ENCODE measurements at regions not wholly inside any gene's neighbourhood (a gene's known extent, or its start where the extent isn't known, plus 50 kb on each side); places are given as distances from the start of the nearest gene placed in this dataset.

- TF ChIP-seq RAD21 (IDR thresholded peaks at IDR 0.05; ENCODE audit: low read length) (no peak), PBX3 (IDR thresholded peaks at IDR 0.05) (no peak), YY1 (IDR thresholded peaks at IDR 0.05; ENCODE audit: low read depth) (no peak), POLR2AphosphoS5 (IDR thresholded peaks at IDR 0.05; ENCODE audit: low read depth, low read length) (no peak), EP300 (IDR thresholded peaks at IDR 0.05; ENCODE audit: borderline replicate concordance in 1 of 2, low read depth in 1 of 2, low read length in 1 of 2) (no peak), MXI1 (IDR thresholded peaks at IDR 0.05; ENCODE audit: low read depth, low read length) (no peak), TAF1 (IDR thresholded peaks at IDR 0.05; ENCODE audit: borderline replicate concordance, low read depth, low read length) (no peak)
- TF ChIP-seq, protein P1, sequence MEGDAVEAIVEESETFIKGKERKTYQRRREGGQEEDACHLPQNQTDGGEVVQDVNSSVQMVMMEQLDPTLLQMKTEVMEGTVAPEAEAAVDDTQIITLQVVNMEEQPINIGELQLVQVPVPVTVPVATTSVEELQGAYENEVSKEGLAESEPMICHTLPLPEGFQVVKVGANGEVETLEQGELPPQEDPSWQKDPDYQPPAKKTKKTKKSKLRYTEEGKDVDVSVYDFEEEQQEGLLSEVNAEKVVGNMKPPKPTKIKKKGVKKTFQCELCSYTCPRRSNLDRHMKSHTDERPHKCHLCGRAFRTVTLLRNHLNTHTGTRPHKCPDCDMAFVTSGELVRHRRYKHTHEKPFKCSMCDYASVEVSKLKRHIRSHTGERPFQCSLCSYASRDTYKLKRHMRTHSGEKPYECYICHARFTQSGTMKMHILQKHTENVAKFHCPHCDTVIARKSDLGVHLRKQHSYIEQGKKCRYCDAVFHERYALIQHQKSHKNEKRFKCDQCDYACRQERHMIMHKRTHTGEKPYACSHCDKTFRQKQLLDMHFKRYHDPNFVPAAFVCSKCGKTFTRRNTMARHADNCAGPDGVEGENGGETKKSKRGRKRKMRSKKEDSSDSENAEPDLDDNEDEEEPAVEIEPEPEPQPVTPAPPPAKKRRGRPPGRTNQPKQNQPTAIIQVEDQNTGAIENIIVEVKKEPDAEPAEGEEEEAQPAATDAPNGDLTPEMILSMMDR (IDR thresholded peaks at IDR 0.05) = no peak
These were observed 420.9 kb upstream of the POU3F3 start for GRCh38 chr2:104432991-104433390.
